ENCODE measurements at regions not wholly inside any gene's neighbourhood (a gene's known extent, or its start where the extent isn't known, plus 50 kb on each side); places are given as distances from the start of the nearest gene placed in this dataset.

DNA sequence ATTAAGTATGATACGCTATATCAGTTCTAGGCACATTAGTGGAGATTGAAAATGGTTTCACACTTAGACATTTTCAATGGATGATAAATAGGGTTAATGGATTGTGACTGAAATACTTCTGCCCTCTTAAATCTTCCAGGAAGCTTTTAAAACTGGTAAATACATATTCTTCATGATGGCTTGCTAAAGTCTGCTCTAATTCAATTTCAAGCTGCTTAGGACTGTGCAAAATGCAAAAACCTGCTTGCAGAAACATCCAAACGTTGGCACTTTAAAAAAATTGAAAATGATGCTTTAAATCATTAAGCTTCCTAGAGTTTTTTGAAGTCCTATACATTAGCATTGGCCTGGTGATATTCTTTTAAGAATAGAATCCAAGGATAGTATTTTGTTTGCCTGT lies 214.8 kb upstream of the FSHR start:
- intact Hi-C loops (cut with micrococcal nuclease; ENCODE audit: unreplicated experiment), result no loop called here
- no TSS peak for BruUV-seq (replicated peaks)
- RAD21 ChIA-PET (ENCODE audit: unreplicated experiment), result no interaction called here
- WGBS (ENCODE audit: insufficient coverage, insufficient replicate concordance, low lambda C conversion rate, missing lambda C conversion rate), result 15% methylated on average over 2 of the region's 2 CpGs
- DNase-seq (ENCODE audit: low read depth, low spot score) (no peak), ATAC-seq (no peak), FAIRE-seq (no peak)
- SMC1A ChIA-PET (ENCODE audit: uncharacterized antibody, unreplicated experiment), result no interaction called here
- no peak overlapping the region for H3K4me2 ChIP-seq (ENCODE audit: control insufficient read depth, insufficient read depth)
- CTCF ChIA-PET, result interaction anchor here (1.0 kb wide), 1 partner anchor 26 kb away, joined by 3 read pairs; no protein-coding TSS in a partner anchor
- no peaks in the 10 kb centered on the region for H3K4me1 ChIP-seq (ENCODE audit: control insufficient read depth, insufficient read depth, low read length)
- no peak for TF ChIP-seq ZNF217 (IDR thresholded peaks at IDR 0.05)
- TF ChIP-seq NFYB (IDR thresholded peaks at IDR 0.05; ENCODE audit: insufficient read depth, low read depth, low read length), result no peak
- no peak for TF ChIP-seq ESRRA (IDR thresholded peaks at IDR 0.05; ENCODE audit: low read length)
- TF ChIP-seq, protein P1, sequence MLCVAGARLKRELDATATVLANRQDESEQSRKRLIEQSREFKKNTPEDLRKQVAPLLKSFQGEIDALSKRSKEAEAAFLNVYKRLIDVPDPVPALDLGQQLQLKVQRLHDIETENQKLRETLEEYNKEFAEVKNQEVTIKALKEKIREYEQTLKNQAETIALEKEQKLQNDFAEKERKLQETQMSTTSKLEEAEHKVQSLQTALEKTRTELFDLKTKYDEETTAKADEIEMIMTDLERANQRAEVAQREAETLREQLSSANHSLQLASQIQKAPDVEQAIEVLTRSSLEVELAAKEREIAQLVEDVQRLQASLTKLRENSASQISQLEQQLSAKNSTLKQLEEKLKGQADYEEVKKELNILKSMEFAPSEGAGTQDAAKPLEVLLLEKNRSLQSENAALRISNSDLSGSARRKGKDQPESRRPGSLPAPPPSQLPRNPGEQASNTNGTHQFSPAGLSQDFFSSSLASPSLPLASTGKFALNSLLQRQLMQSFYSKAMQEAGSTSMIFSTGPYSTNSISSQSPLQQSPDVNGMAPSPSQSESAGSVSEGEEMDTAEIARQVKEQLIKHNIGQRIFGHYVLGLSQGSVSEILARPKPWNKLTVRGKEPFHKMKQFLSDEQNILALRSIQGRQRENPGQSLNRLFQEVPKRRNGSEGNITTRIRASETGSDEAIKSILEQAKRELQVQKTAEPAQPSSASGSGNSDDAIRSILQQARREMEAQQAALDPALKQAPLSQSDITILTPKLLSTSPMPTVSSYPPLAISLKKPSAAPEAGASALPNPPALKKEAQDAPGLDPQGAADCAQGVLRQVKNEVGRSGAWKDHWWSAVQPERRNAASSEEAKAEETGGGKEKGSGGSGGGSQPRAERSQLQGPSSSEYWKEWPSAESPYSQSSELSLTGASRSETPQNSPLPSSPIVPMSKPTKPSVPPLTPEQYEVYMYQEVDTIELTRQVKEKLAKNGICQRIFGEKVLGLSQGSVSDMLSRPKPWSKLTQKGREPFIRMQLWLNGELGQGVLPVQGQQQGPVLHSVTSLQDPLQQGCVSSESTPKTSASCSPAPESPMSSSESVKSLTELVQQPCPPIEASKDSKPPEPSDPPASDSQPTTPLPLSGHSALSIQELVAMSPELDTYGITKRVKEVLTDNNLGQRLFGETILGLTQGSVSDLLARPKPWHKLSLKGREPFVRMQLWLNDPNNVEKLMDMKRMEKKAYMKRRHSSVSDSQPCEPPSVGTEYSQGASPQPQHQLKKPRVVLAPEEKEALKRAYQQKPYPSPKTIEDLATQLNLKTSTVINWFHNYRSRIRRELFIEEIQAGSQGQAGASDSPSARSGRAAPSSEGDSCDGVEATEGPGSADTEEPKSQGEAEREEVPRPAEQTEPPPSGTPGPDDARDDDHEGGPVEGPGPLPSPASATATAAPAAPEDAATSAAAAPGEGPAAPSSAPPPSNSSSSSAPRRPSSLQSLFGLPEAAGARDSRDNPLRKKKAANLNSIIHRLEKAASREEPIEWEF (IDR thresholded peaks at IDR 0.05; ENCODE audit: insufficient replicate concordance, low read depth, low read length), result no peak
- TF ChIP-seq RCOR1 (conservative IDR thresholded peaks at IDR 0.05; ENCODE audit: low read depth, low read length), result no peak
- no peak for TF ChIP-seq ZNF274 (IDR thresholded peaks at IDR 0.05; ENCODE audit: insufficient read depth, insufficient read length)
- TF ChIP-seq, protein P2, sequence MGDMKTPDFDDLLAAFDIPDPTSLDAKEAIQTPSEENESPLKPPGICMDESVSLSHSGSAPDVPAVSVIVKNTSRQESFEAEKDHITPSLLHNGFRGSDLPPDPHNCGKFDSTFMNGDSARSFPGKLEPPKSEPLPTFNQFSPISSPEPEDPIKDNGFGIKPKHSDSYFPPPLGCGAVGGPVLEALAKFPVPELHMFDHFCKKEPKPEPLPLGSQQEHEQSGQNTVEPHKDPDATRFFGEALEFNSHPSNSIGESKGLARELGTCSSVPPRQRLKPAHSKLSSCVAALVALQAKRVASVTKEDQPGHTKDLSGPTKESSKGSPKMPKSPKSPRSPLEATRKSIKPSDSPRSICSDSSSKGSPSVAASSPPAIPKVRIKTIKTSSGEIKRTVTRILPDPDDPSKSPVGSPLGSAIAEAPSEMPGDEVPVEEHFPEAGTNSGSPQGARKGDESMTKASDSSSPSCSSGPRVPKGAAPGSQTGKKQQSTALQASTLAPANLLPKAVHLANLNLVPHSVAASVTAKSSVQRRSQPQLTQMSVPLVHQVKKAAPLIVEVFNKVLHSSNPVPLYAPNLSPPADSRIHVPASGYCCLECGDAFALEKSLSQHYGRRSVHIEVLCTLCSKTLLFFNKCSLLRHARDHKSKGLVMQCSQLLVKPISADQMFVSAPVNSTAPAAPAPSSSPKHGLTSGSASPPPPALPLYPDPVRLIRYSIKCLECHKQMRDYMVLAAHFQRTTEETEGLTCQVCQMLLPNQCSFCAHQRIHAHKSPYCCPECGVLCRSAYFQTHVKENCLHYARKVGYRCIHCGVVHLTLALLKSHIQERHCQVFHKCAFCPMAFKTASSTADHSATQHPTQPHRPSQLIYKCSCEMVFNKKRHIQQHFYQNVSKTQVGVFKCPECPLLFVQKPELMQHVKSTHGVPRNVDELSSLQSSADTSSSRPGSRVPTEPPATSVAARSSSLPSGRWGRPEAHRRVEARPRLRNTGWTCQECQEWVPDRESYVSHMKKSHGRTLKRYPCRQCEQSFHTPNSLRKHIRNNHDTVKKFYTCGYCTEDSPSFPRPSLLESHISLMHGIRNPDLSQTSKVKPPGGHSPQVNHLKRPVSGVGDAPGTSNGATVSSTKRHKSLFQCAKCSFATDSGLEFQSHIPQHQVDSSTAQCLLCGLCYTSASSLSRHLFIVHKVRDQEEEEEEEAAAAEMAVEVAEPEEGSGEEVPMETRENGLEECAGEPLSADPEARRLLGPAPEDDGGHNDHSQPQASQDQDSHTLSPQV (IDR thresholded peaks at IDR 0.05), result no peak
- TF ChIP-seq, protein P3, sequence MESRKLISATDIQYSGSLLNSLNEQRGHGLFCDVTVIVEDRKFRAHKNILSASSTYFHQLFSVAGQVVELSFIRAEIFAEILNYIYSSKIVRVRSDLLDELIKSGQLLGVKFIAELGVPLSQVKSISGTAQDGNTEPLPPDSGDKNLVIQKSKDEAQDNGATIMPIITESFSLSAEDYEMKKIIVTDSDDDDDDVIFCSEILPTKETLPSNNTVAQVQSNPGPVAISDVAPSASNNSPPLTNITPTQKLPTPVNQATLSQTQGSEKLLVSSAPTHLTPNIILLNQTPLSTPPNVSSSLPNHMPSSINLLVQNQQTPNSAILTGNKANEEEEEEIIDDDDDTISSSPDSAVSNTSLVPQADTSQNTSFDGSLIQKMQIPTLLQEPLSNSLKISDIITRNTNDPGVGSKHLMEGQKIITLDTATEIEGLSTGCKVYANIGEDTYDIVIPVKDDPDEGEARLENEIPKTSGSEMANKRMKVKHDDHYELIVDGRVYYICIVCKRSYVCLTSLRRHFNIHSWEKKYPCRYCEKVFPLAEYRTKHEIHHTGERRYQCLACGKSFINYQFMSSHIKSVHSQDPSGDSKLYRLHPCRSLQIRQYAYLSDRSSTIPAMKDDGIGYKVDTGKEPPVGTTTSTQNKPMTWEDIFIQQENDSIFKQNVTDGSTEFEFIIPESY (IDR thresholded peaks at IDR 0.05), result no peak
- TF ChIP-seq, protein P4, sequence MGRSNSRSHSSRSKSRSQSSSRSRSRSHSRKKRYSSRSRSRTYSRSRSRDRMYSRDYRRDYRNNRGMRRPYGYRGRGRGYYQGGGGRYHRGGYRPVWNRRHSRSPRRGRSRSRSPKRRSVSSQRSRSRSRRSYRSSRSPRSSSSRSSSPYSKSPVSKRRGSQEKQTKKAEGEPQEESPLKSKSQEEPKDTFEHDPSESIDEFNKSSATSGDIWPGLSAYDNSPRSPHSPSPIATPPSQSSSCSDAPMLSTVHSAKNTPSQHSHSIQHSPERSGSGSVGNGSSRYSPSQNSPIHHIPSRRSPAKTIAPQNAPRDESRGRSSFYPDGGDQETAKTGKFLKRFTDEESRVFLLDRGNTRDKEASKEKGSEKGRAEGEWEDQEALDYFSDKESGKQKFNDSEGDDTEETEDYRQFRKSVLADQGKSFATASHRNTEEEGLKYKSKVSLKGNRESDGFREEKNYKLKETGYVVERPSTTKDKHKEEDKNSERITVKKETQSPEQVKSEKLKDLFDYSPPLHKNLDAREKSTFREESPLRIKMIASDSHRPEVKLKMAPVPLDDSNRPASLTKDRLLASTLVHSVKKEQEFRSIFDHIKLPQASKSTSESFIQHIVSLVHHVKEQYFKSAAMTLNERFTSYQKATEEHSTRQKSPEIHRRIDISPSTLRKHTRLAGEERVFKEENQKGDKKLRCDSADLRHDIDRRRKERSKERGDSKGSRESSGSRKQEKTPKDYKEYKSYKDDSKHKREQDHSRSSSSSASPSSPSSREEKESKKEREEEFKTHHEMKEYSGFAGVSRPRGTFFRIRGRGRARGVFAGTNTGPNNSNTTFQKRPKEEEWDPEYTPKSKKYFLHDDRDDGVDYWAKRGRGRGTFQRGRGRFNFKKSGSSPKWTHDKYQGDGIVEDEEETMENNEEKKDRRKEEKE (IDR thresholded peaks at IDR 0.05), result no peak
- TF ChIP-seq POLR2A (IDR thresholded peaks at IDR 0.05; ENCODE audit: low read depth, low read length), result no peak
- H3K4me3 ChIP-seq, result no peak overlapping the region
- H4K20me1 ChIP-seq (ENCODE audit: control insufficient read depth, insufficient read depth), result no peaks in the 10 kb centered on the region
- no peak overlapping the region for H3K9ac ChIP-seq (ENCODE audit: control insufficient read depth, insufficient read depth, low read length)
- no peaks in the 10 kb centered on the region for H3K27me3 ChIP-seq (replicated peaks in 1 of 2; ENCODE audit: control insufficient read depth in 2 of 2, insufficient read depth in 2 of 2, low read length in 1 of 2)
- in situ Hi-C loops (cut with MboI), result no loop called here
- no peaks in the 10 kb centered on the region for H3K9me3 ChIP-seq (replicated peaks; ENCODE audit: control insufficient read depth, insufficient read depth, low read length)
- no peak overlapping the region for H2AFZ ChIP-seq (ENCODE audit: control insufficient read depth, low read depth, low read length)
- no peaks in the 10 kb centered on the region for H3K36me3 ChIP-seq (ENCODE audit: control insufficient read depth in 2 of 2, insufficient read depth in 2 of 2, low read length in 1 of 2)
- no peak overlapping the region for H3K27ac ChIP-seq (ENCODE audit: control insufficient read depth, insufficient read depth)
- POLR2A ChIA-PET, result no interaction called here
- H3K79me2 ChIP-seq (ENCODE audit: control insufficient read depth, insufficient read depth, low read length), result no peaks in the 10 kb centered on the region
